NCI-H187 (cell line): ENCODE measurements at regions not wholly inside any gene's neighbourhood (a gene's known extent, or its start where the extent isn't known, plus 50 kb on each side); places are given as distances from the start of the nearest gene placed in this dataset.

Source experiments
- DNase-seq, 2 experiments: peaks; one replicate each; lab custom pipeline; 2025; lab: John Stamatoyannopoulos, UW

DNA sequence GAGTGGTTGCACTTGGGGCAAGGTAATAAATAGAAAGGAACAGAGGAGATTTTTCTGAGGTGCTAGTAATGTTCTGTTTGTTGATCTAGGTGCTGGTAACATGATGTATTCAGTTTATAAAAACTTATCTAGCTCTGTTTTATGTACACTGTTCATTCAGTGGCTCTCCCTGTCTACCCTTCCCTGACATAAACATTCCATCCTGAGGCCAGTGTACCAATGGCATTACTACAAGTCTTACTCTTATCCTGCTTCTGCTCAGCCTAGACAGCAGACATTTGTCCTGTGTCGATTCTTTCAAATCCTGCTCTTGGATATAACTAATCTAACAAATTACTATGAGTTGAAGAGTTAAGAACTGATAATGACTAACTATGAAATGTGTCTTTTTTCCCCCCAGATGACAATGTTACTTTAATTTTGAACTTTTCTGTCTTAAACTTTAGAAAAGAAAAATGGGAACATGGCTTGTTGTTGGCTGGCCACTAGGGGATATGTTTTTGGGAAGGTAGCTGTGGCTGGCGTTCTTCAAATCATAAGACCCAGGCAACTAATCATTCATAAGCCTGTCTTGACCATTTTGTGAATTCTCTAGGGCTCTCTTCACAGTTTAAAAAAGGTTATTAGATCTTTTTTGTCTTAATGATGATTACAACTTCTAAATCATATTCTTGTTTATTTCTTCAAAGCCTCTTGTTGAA, 390.9 kb downstream of the PBX1 start:
- no peak for DNase-seq

DNA sequence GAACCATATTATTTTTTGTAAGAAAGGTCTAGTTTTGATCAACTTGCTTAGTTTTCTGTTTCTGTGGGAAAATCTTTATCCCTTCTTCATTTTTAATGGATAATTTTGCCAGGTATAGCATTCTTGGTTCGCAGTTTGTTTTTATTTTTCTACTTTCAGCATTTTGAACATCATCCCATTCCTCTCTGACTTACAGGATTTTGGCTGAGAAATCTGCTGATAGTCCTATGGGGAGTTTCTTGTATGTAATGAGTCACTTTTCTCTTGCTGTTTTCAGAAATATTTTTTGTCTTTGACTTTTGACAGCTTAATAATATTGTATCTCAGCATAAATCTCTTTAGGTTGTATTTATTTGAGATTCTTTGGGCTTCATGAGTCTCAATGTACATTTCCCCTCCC, 389.1 kb downstream of the PBX1 start:
- no peak for DNase-seq

DNA sequence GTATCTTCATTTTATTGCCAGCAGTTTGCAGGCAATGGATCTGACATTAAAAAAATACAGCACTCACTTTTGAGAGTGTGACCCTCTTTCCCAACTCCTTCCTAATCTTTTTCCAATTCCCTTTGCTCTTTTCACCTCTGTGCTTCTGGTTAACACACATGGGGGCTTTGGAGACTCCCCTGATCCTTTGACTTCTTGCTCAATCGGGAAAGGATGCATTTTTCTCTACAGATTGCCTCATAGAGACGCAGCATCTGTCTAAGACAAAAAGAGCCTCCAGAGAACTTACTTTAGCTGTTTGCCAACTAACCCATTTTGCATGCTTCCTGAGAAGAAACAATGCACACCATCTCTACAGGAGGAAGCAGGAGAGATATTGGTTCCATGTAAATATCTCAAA, 378.3 kb downstream of the PBX1 start:
- DNase-seq, result no peak

DNA sequence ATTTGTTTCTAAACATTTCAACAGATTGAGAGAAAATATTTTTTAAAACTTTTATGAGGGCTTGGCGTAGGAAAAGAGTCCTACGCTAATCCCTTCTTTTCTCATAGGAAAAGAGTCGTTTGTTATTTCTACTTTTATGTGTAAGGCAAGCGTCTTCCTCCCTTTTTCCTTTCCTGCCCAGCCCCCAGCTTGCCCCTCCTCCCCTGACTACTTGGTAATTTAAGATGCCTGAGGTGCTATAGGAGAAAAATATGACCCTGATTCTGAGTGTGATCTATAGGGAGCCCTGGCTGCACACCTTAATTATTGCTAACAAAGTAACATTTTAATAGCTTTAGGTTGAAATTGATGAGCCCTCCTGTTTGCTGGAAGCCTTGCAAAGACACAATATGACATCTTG, 373.6 kb downstream of the PBX1 start:
- DNase-seq, result no peak

DNA sequence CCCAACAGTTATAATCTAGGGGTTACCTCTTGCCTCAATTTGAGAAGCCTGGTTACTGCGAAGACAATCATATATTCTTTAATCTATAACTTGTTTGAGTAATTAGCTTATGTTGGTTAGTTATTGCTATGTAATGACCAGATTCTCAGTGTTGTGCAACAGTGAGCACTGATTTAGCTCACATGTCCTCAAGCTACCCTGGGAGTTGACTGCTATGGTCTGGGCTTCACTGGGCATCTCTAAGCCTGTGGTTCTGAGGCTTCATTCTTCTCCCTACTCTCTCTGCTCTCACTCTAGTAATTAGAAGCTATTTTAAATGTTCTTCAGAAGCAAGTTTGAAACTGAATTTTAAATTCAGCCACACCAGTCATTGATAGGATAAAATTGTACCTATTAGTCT, 371.8 kb downstream of the PBX1 start:
- no peak for DNase-seq

DNA sequence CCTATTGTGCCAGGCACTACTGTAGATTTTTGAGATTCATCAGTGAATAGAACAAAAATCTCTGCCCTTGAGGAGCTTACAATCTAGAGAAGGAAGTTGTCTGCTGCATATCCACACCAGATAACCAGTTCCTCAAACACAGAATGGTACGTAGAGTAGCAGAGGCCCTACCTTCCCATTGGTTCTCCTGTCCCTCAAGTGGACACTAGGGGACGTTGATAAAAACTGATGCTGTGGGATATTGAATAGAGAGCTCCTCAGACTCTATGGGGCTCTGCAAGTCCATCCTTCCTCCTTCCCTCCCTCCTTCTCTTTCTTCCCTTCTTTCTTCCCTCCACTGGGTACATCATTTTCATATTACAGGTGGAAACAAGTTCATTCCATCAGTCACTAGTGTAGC, 371.3 kb downstream of the PBX1 start:
- DNase-seq, result no peak

DNA sequence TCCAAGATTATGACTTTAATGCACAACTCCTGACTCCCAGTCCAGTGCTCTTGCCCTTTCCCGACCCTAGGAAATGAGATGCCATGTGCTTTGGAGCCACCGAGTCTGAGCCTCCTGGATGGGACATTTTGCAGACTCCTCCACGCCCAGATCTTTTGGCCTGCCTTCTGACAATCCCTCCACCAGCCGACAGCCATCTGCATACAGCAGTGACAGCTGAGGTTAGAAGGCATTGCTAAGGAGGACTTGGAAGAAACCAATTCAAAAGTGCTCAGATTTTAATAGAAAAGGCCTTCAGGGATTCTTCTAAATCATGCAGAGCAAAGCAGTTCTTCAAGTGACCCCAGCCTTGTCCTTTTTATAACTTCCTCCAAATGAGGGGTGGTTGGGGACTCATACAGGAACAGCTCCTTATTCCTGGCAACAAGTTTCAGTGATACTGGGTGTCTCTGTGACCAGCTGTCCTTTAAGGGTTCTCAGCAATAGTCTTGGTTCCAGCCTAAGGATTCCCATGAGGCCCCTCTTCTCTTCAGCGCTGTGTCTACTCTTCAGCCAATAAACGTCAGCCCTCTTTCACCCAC, 369.3 kb downstream of the PBX1 start:
- no peak for DNase-seq

DNA sequence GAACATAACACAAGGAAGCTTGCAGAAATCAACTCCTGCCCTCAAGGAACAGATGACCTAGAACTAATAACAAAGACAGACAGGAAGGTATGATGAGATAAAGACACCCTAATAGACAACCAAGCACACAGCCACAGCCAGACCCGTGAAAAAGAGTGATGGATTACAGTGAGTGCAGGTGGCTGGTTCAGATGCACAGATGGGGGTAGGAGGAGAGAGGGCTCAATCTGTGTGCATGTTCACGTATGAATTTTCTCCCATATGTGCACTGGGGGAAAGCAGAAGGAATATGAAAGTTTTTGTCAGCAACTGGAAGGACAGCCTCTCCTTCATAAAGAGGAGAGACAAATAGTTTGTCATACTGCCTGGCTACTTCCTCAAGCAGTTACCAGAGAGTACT, 367.1 kb downstream of the PBX1 start:
- no peak for DNase-seq

DNA sequence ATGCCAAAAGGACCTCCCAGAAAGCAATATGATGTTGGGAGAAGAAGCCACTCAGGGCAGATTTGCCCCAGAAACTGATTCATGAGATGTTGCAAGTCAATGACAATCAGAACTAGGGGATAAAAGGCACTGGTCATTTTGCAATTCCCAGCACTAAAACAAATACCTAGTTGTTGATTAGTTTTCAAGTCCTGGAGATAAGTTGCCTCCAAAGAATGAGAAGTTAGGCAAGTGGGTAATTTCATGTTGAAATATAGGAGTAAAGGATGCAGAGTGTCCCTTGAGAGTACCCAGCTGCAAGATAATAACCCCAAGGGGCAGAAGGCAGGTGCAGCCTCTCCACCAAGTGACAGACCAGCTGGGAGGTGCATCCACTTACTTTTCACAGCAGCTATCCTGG, 363.6 kb downstream of the PBX1 start:
- DNase-seq, result peak; percentile 61 to 64

DNA sequence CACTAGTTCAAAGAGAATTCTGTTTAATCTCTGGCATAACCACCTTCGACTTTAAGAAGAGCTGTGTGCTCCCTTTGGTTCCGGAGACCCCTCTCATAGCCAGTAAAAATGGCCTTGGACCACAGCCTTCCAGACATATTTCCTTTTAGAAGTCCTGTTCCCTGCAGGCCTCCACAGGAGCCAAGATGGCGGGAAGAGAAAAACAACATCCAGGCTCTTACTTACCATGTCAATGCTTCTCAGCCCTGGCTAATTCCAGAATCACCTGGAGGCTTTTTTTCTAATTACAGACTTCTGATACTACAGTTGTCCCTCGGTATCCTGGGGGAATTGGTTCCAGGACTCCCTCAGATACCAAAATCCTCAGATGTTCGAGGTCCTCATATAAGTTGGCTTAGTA, 362.5 kb downstream of the PBX1 start:
- no peak for DNase-seq

DNA sequence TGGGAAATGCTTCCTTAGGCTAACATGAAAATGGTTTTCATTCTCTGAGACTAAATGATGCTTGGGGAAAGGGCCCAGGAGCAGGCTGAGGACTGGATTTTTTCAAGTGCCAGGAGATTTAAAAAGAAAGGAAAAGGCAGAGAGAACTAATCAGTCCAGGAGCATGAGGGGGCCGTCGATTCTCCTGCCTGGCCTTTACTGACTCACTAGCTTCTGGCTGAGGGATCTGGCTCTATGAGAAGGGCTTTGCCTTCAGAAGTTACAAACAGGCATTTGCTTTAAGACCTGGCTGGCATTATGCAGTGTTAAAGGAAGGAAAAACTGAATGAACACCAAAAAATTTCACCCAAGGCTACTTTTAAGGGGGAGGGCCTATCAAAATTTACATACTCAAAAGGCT, 359.2 kb downstream of the PBX1 start:
- no peak for DNase-seq

DNA sequence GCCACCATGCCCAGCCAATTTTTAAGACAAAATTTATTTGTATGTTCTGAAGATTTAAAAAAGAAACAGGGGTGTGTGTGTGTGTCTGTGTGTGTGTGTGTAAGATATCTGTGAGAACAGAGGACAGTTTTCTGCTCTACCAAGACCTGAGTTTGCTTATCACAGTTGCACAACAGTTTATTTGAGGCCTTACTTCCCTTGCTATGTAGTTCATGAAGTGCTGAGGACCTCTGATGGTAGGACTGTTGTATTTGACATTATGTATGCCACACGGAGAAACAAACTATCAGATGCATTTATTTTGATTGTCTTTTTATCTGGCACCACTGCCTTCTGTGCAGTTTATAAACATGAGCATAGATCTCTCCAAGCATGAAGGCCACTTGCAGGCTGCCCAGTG, 355.2 kb downstream of the PBX1 start:
- no peak for DNase-seq

DNA sequence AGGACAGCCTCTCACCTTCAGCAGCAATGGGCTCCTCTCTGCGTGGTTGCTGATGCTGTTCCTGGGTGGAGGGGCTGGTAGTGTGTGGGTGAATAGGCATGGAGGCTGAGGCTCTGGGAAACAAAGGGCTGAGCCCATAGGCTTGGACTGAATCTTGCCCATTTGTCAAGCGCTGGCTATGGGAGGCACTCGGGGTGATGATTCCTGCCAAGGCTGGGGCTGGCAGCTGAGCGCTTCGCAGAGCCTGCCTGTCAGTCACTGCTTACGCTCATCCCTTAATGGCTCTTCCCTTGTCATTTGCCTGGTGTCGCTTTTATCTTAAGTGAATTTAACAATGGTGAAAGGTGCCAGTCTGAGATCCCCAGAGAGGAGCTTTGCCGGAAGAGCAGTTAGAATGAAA, 353.3 kb downstream of the PBX1 start:
- peak in 1 of 2 experiments; percentile 49 for DNase-seq

DNA sequence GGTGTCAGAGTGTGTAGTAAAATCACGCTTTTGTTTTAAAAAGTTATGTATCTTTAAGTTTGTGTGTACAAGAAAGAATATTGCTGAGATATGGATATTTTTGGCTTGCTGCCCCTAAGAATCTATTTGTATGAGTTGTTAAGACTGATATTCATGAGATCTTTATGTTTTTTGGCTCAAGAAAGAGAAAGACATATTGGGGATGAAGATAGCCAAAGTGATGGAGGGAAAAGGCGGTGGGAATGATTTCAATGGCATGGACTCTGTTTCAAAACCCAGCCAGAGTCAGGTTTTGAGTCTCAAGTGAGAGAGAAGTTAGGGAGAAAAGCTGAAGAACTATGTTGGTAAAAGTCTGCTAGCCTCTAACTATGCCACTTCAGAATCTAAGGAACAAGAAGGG, 351.7 kb downstream of the PBX1 start:
- no peak for DNase-seq

DNA sequence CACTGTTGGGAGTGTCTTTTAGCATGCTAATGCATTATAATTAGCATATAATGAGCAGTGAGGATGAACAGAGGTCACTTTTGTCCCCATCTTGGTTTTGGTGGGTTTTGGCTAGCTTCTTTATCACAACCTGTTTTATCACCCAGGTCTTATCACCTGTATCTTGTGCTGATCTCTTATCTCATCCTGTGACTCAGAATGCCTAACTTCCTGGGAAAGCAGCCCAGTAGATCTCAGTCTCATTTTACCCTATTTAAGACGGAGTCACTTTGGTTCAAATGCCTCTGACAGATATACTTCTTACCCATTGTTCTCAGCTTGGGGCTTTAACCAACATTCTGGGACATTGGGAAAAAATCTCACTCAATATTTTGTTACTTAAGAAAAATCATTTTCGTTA, 348.7 kb downstream of the PBX1 start:
- no peak for DNase-seq

DNA sequence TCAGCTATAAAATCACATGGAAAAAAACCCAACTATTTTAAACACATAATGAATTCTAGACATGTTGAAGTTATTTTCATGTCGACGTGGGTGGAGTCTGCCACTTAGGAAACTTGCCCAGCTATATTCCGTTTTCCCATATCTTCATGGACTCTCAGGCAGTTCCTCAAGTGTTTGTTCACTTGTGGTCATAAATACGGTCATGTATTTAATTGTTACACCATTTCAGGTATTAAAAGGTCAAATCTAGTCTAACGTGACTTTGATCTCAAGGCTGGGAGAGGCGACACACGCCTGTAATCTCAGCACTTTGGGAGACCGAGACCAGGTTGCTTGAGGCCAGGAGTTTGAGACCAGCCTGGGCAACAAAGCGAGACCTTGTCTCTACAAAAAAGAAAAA, 346.9 kb downstream of the PBX1 start:
- no peak for DNase-seq

DNA sequence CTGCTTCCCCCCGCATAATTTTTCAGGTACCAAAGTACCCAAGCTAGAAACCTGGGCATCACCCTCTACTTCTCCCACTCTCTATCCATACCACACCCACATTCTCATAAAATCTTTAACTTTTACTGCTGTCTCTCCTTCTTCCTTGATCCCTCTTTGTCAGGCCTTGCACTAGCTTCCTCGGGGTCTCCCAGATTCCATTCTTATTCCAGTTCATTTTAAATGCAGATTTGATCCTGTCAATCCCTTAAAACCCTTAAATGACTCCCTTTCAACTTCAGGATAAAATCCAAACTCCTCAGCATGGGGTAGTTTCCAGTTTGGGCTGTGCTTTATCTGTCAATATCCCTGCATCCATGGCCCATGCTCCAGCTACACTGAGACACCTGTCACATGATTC, 343.5 kb downstream of the PBX1 start:
- no peak for DNase-seq
